ENCODE measurements at regions not wholly inside any gene's neighbourhood (a gene's known extent, or its start where the extent isn't known, plus 50 kb on each side); places are given as distances from the start of the nearest gene placed in this dataset.

GRCh38 chr5:56432321-56432720 is 199.2 kb upstream of the ANKRD55 start:
- no peak for TF ChIP-seq GABPA (IDR thresholded peaks at IDR 0.05; ENCODE audit: low read depth)
- no peak for TF ChIP-seq CTCF (IDR thresholded peaks at IDR 0.05; ENCODE audit: insufficient read depth, low read length)
- TF ChIP-seq SPI1 (IDR thresholded peaks at IDR 0.05; ENCODE audit: borderline replicate concordance, low read depth) = no peak
- no peak for TF ChIP-seq REST (IDR thresholded peaks at IDR 0.05; ENCODE audit: insufficient replicate concordance, low read depth)
- TF ChIP-seq POLR2AphosphoS5 (IDR thresholded peaks at IDR 0.05; ENCODE audit: low read depth) = no peak
- DNase-seq (ENCODE audit: low read depth in 1 of 2, low spot score in 1 of 2) = no peak
- no peak overlapping the region for H3K27ac ChIP-seq (replicated peaks)
- H3K27me3 ChIP-seq (ENCODE audit: insufficient read depth, poor library complexity, severe bottlenecking) = no peaks in the 10 kb centered on the region
- H3K4me3 ChIP-seq (replicated peaks; ENCODE audit: insufficient read depth, low read length) = no peak overlapping the region

GRCh38 chr5:56430422-56430821 is 197.3 kb upstream of the ANKRD55 start:
- TF ChIP-seq CTCF (IDR thresholded peaks at IDR 0.05; ENCODE audit: insufficient read depth, low read length) = no peak
- TF ChIP-seq REST (IDR thresholded peaks at IDR 0.05; ENCODE audit: insufficient replicate concordance, low read depth) = no peak
- TF ChIP-seq POLR2AphosphoS5 (IDR thresholded peaks at IDR 0.05; ENCODE audit: low read depth) = no peak
- TF ChIP-seq SPI1 (IDR thresholded peaks at IDR 0.05; ENCODE audit: borderline replicate concordance, low read depth) = no peak
- no peak for TF ChIP-seq GABPA (IDR thresholded peaks at IDR 0.05; ENCODE audit: low read depth)
- Histone ChIP-seq H3K27me3 (ENCODE audit: insufficient read depth, poor library complexity, severe bottlenecking) (no peaks in the 10 kb centered on the region), H3K27ac (replicated peaks) (no peak overlapping the region), H3K4me3 (replicated peaks; ENCODE audit: insufficient read depth, low read length) (no peak overlapping the region)
- DNase-seq (ENCODE audit: low read depth in 1 of 2, low spot score in 1 of 2) = no peak

- Histone ChIP-seq H3K27me3 (ENCODE audit: insufficient read depth, poor library complexity, severe bottlenecking) (no peaks in the 10 kb centered on the region), H3K27ac (replicated peaks) (no peak overlapping the region), H3K4me3 (replicated peaks; ENCODE audit: insufficient read depth, low read length) (no peak overlapping the region)
- no peak for DNase-seq (ENCODE audit: low read depth in 1 of 2, low spot score in 1 of 2)
- TF ChIP-seq REST (IDR thresholded peaks at IDR 0.05; ENCODE audit: insufficient replicate concordance, low read depth) (no peak), CTCF (IDR thresholded peaks at IDR 0.05; ENCODE audit: insufficient read depth, low read length) (no peak), POLR2AphosphoS5 (IDR thresholded peaks at IDR 0.05; ENCODE audit: low read depth) (no peak), GABPA (IDR thresholded peaks at IDR 0.05; ENCODE audit: low read depth) (no peak), SPI1 (IDR thresholded peaks at IDR 0.05; ENCODE audit: borderline replicate concordance, low read depth) (no peak)
Measured at GRCh38 chr5:56429110-56429561, 196.0 kb upstream of the ANKRD55 start.

Measured in HL-60 (cell line).